K562 (cell line): ENCODE measurements at regions not wholly inside any gene's neighbourhood (a gene's known extent, or its start where the extent isn't known, plus 50 kb on each side); places are given as distances from the start of the nearest gene placed in this dataset.

Experiments used
- ATAC-seq: fragments of 200-7000 bp; cut with Tn5 transposase; 3 replicates; pipeline ENCODE4 v1.9.1; 2020; ENCODE audit warnings: moderate library complexity
- BruUV-seq: library from RNA; stranded (reverse); fragments of 400-500 nt; replicated peaks from 2 replicates; lab custom pipeline; 2021; lab: Mats Ljungman, UMichigan
- CTCF ChIA-PET: fragments of 300-600 bp; formaldehyde crosslinking; extraction: SDS; loops from one replicate; lab custom pipeline; 2021; ENCODE audit warnings: low intra/inter-chr PET ratio; lab: Yijun Ruan, JAX
- POLR2A ChIA-PET: fragments of 300-600, 350-650 bp; sonication (Branson Sonifier 250); formaldehyde crosslinking; extraction: SDS; loops from one replicate; lab custom pipeline; 2021; ENCODE audit warnings: antibody characterized with exemption, inconsistent platforms; lab: Yijun Ruan, JAX
- DNase-seq, 4 experiments: peaks; one replicate each; pipeline versions ENCODE4 v3.0.0 to v3.0.0-alpha.2; 2011 to 2018; ENCODE audit warnings: low spot score in 3 of 4, mixed read lengths in 3 of 4; ENCODE audit errors: extremely low read depth in 1 of 4
- FAIRE-seq: peaks from 2 replicates; lab custom pipeline; 2011; peaks lifted over from hg19 to GRCh38; lab: Jason Lieb, UNC
- H2AFZ ChIP-seq: 2 replicates; pipeline ENCODE4 v1.6.0; 2011; ENCODE audit warnings: low read depth, low read length, control low read depth, inconsistent platforms
- H3K27ac ChIP-seq: fragments of 200-600 bp; 3 replicates; pipeline ENCODE4 v1.8.0; 2011; ENCODE audit warnings: low read depth, mild to moderate bottlenecking, control low read depth, inconsistent platforms, low read length, moderate library complexity, mixed read lengths; ENCODE audit errors: extremely low read depth
- H3K27me3 ChIP-seq, 2 experiments: fragments of 300-600 bp in 1 of 2; 2 replicates in 1 of 2; 3 replicates in 1 of 2; pipeline versions ENCODE4 v1.6.0 to v1.8.0; 2011; ENCODE audit warnings: inconsistent platforms in 2 of 2, low read length in 2 of 2, mild to moderate bottlenecking in 1 of 2, mixed read lengths in 1 of 2, moderate library complexity in 1 of 2; ENCODE audit not compliant: control insufficient read depth in 2 of 2, insufficient read depth in 2 of 2
- H3K36me3 ChIP-seq: fragments of 300-600 bp; 3 replicates; pipeline ENCODE4 v1.8.0; 2011; ENCODE audit warnings: mild to moderate bottlenecking, low read length, inconsistent platforms; ENCODE audit not compliant: control insufficient read depth, insufficient read depth
- H3K4me1 ChIP-seq, 2 experiments: fragments of 200-600 bp in 1 of 2; replicated peaks in 1 of 2; 2 replicates in 1 of 2; 3 replicates in 1 of 2; pipeline versions ENCODE4 v1.5.1 to v1.8.0; 2011; ENCODE audit warnings: inconsistent platforms in 2 of 2, low read length in 2 of 2, mild to moderate bottlenecking in 1 of 2, mixed read lengths in 1 of 2, moderate library complexity in 1 of 2; ENCODE audit not compliant: control insufficient read depth in 2 of 2, insufficient read depth in 2 of 2
- H3K4me2 ChIP-seq: 2 replicates; pipeline ENCODE4 v1.6.1; 2011; ENCODE audit warnings: low read length, control low read depth, inconsistent platforms, mixed read lengths; ENCODE audit not compliant: insufficient read depth
- H3K4me3 ChIP-seq: fragments of 200-600 bp; sonication (generic), shearing (Covaris generic); 2 replicates; pipeline ENCODE4 v1.5.1; 2016; ENCODE audit warnings: control low read depth, inconsistent platforms
- H3K79me2 ChIP-seq: fragments of 200-600 bp; 3 replicates; pipeline ENCODE4 v1.8.0; 2011; ENCODE audit warnings: low read length, inconsistent platforms; ENCODE audit not compliant: control insufficient read depth, insufficient read depth
- H3K9ac ChIP-seq, 2 experiments: 2 replicates each; pipeline versions ENCODE4 v1.6.0 to v1.6.1; 2011; ENCODE audit warnings: low read depth in 2 of 2, low read length in 2 of 2, control low read depth in 1 of 2, inconsistent platforms in 1 of 2, mild to moderate bottlenecking in 1 of 2, mixed read lengths in 1 of 2; ENCODE audit not compliant: insufficient read depth in 1 of 2
- H3K9me1 ChIP-seq: one replicate; pipeline ENCODE4 v1.6.0; 2011; ENCODE audit warnings: inconsistent platforms, mild to moderate bottlenecking, low read length, moderate library complexity; ENCODE audit not compliant: control insufficient read depth, insufficient read depth
- H3K9me3 ChIP-seq: replicated peaks from 2 replicates; pipeline ENCODE4 v1.5.1; 2011; ENCODE audit warnings: low read depth, low read length, inconsistent platforms; ENCODE audit not compliant: control insufficient read depth, insufficient read depth
- H4K20me1 ChIP-seq: replicated peaks from 2 replicates; pipeline ENCODE4 v1.6.1; 2011; ENCODE audit warnings: low read length, inconsistent platforms, mixed read lengths; ENCODE audit not compliant: control insufficient read depth, insufficient read depth
- GTF2A2 ChIP-seq: IDR thresholded peaks from 2 replicates; pipeline ENCODE4 v1.6.1; 2016; ENCODE audit warnings: mild to moderate bottlenecking, missing genetic modification characterization, missing compliant biosample characterization
- HDAC8 ChIP-seq: fragments of 450-650 bp; IDR thresholded peaks from 2 replicates; pipeline ENCODE4 v1.6.1; 2016; ENCODE audit warnings: mild to moderate bottlenecking, missing genetic modification characterization, moderate library complexity, missing compliant biosample characterization
- JUN ChIP-seq, 2 experiments: sonication (generic) in 1 of 2; formaldehyde crosslinking in 1 of 2; IDR thresholded peaks; 2 replicates each; pipeline versions ENCODE4 v1.6.1 to v1.8.0; 2012 to 2022; ENCODE audit warnings: borderline replicate concordance in 2 of 2, mild to moderate bottlenecking in 2 of 2, improper control_type of control experiment in 1 of 2, low read depth in 1 of 2, low read length in 1 of 2, missing genetic modification reagents in 1 of 2
- MIER1 ChIP-seq: fragments of 450-650 bp; IDR thresholded peaks from 2 replicates; pipeline ENCODE4 v1.6.1; 2016; ENCODE audit warnings: antibody characterized with exemption, mild to moderate bottlenecking, low read depth
- NR0B1 ChIP-seq: fragments of 450-650 bp; IDR thresholded peaks from one replicate; pipeline ENCODE4 v1.6.1; 2018; ENCODE audit warnings: mild to moderate bottlenecking, moderate library complexity; ENCODE audit not compliant: partially characterized antibody
- POLR2H ChIP-seq: IDR thresholded peaks from 2 replicates; pipeline ENCODE4 v1.6.1; 2016; ENCODE audit warnings: missing genetic modification characterization, low read depth, mild to moderate bottlenecking, control low read depth, missing compliant biosample characterization, moderate library complexity
- RAD21 ChIP-seq, 2 experiments: fragments of 250-450 bp in 1 of 2; fragments of 450-650 bp in 1 of 2; sonication (Bioruptor Pico) in 1 of 2; formaldehyde crosslinking in 1 of 2; IDR thresholded peaks in 1 of 2; conservative IDR thresholded peaks in 1 of 2; 2 replicates each; pipeline versions ENCODE4 v1.4.0 to v1.8.0; 2020 to 2022; ENCODE audit warnings: mild to moderate bottlenecking in 2 of 2, moderate library complexity in 1 of 2
- ZNF707 ChIP-seq: fragments of 250-450 bp; sonication (Bioruptor Pico); conservative IDR thresholded peaks from 2 replicates; pipeline ENCODE4 v1.8.0; 2022; ENCODE audit warnings: inconsistent platforms, mild to moderate bottlenecking, moderate library complexity
- WGBS: fragments of 100-300 bp; shearing (Covaris generic); methylation state at CpG from one replicate; pipeline ENCODE4 v1.1.6; 2016; ENCODE audit warnings: low coverage, mixed read lengths; ENCODE audit not compliant: insufficient coverage; ENCODE audit errors: missing lambda C conversion rate; 5-methylcytosine and 5-hydroxymethylcytosine counted together
- in situ Hi-C: fragments of 300-500 bp; cut with MboI; formaldehyde crosslinking; loops from 4 replicates; pipeline ENCODE4 v1.15.0; 2018; ENCODE audit warnings: inconsistent platforms, mixed read lengths
- intact Hi-C: fragments of 100-400 bp; cut with micrococcal nuclease; formaldehyde crosslinking; loops from 2 replicates; pipeline ENCODE4 v1.14.2; 2022
- TF ChIP-seq, protein P1 (sequence below): fragments of 200-800 bp; sonication (Bioruptor generic); IDR thresholded peaks from 2 replicates; pipeline ENCODE4 v1.6.1; 2016; ENCODE audit warnings: missing genetic modification characterization, missing compliant biosample characterization

DNA sequence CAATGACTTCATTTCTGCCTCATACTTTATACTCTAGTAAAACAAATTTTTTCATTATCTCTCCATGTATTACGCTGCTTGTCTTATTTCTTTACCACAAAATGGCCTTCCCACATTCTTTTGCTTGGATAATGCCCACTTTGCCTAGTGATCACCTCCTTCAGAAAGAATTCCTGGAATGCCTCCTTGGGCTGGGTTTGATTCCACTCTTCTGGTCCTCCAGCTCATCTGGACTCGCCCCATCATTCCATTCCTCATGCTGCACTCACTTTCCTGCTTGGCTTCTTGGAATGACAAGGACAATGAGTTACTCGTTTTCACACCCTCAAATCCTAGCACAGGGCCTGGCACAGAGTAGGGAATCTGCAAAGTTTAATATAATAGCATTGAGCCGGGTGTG lies 475.1 kb upstream of the LARGE1 start (continued):
- TF ChIP-seq POLR2H (tag) (no peak), RAD21 (CRISPR knock-in tag; conservative IDR thresholded peaks at IDR 0.05 in 1 of 2, IDR thresholded peaks at IDR 0.05 in 1 of 2) (no peak), MIER1 (no peak)
- TF ChIP-seq, all 486 proteins: peak for 0

DNA sequence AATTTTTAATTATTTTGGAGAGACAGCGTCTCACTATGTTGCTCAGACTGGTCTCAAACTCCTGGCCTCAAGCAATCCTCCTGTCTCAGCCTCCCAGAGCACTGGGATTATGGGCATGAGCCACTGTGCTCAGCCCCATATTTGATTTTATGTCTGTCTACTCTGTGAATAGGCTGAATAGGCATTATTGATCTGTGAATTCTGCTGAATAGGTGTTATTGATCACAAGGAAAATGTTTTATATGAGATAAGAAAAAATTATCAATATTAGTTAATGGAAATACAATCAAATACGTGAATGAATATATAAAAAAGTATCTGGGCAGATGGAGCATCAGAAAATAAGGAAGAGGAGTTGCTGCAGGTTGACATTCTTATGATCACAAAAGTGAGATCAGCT lies 483.4 kb upstream of the LARGE1 start:
- H3K4me3 ChIP-seq, result no peak overlapping the region
- WGBS, result 4% methylated on average over 2 of the region's 2 CpGs
- TF ChIP-seq, protein P1, sequence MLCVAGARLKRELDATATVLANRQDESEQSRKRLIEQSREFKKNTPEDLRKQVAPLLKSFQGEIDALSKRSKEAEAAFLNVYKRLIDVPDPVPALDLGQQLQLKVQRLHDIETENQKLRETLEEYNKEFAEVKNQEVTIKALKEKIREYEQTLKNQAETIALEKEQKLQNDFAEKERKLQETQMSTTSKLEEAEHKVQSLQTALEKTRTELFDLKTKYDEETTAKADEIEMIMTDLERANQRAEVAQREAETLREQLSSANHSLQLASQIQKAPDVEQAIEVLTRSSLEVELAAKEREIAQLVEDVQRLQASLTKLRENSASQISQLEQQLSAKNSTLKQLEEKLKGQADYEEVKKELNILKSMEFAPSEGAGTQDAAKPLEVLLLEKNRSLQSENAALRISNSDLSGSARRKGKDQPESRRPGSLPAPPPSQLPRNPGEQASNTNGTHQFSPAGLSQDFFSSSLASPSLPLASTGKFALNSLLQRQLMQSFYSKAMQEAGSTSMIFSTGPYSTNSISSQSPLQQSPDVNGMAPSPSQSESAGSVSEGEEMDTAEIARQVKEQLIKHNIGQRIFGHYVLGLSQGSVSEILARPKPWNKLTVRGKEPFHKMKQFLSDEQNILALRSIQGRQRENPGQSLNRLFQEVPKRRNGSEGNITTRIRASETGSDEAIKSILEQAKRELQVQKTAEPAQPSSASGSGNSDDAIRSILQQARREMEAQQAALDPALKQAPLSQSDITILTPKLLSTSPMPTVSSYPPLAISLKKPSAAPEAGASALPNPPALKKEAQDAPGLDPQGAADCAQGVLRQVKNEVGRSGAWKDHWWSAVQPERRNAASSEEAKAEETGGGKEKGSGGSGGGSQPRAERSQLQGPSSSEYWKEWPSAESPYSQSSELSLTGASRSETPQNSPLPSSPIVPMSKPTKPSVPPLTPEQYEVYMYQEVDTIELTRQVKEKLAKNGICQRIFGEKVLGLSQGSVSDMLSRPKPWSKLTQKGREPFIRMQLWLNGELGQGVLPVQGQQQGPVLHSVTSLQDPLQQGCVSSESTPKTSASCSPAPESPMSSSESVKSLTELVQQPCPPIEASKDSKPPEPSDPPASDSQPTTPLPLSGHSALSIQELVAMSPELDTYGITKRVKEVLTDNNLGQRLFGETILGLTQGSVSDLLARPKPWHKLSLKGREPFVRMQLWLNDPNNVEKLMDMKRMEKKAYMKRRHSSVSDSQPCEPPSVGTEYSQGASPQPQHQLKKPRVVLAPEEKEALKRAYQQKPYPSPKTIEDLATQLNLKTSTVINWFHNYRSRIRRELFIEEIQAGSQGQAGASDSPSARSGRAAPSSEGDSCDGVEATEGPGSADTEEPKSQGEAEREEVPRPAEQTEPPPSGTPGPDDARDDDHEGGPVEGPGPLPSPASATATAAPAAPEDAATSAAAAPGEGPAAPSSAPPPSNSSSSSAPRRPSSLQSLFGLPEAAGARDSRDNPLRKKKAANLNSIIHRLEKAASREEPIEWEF (CRISPR knock-in tag), result no peak
- TF ChIP-seq ZNF707 (no peak), JUN (IDR thresholded peaks at IDR 0.05; ENCODE audit: borderline replicate concordance, low read depth, low read length) (no peak), JUN (CRISPR knock-in tag; IDR thresholded peaks at IDR 0.05; ENCODE audit: borderline replicate concordance) (no peak), HDAC8 (no peak), NR0B1 (no peak), GTF2A2 (tag) (no peak)
- H3K4me1 ChIP-seq, result no peaks in the 10 kb centered on the region
- no peaks in the 10 kb centered on the region for H3K79me2 ChIP-seq
- DNase-seq, result no peak
- no peak overlapping the region for H3K4me2 ChIP-seq
- ChIA-PET CTCF (no interaction called here), POLR2A (no interaction called here)
- no peak overlapping the region for H3K9ac ChIP-seq
- in situ Hi-C loops (loop anchor here (25.0 kb wide), 1 partner anchor 759 kb away; no protein-coding TSS in a partner anchor), intact Hi-C loops (no loop called here)
- no peak overlapping the region for H2AFZ ChIP-seq
- no peak overlapping the region for H3K27ac ChIP-seq
- FAIRE-seq, result no peak
- H4K20me1 ChIP-seq, result no peaks in the 10 kb centered on the region
- no TSS peak for BruUV-seq
- no peaks in the 10 kb centered on the region for H3K9me3 ChIP-seq
- no peaks in the 10 kb centered on the region for H3K27me3 ChIP-seq
- no peaks in the 10 kb centered on the region for H3K9me1 ChIP-seq
- H3K36me3 ChIP-seq, result no peaks in the 10 kb centered on the region
- no peak for ATAC-seq
